ENCODE measurements at regions not wholly inside any gene's neighbourhood (a gene's known extent, or its start where the extent isn't known, plus 50 kb on each side); places are given as distances from the start of the nearest gene placed in this dataset.

- Mint-ChIP-seq H3K27me3 (peaks cover 30% of the 10 kb centered on the region), H3K4me3 (no peak overlapping the region), H3K9me3 (ENCODE audit: insufficient read depth) (no peaks in the 10 kb centered on the region), H3K27ac (no peak overlapping the region), H3K4me1 (no peaks in the 10 kb centered on the region)
- H3K9me3 ChIP-seq (ENCODE audit: control extremely low read depth in 1 of 3, control insufficient read depth in 2 of 3, insufficient read depth in 1 of 3, low read length in 2 of 3) = peaks cover 0 to 2% (median 0%) of the 10 kb centered on the region in 3 donors
- H4K20me1 ChIP-seq (ENCODE audit: control insufficient read depth, insufficient read depth, low read length, poor library complexity, severe bottlenecking) = no peaks in the 10 kb centered on the region
- POLR2A ChIA-PET = no interaction called here
- no peaks in the 10 kb centered on the region for H3K79me2 ChIP-seq (ENCODE audit: control insufficient read depth, insufficient read depth, low read length)
- H3K36me3 ChIP-seq (replicated peaks in 1 of 2; ENCODE audit: control extremely low read depth in 1 of 2, control insufficient read depth in 1 of 2, extremely low read depth in 1 of 2, insufficient read depth in 2 of 2, low read length in 1 of 2) = no peaks in the 10 kb centered on the region
- CTCF ChIA-PET = no interaction called here
- 67% methylated on average over 1 of the region's 3 CpGs for WGBS (ENCODE audit: insufficient coverage)
- no peak overlapping the region for H3K4me2 ChIP-seq (replicated peaks; ENCODE audit: low read depth, low read length, poor library complexity, severe bottlenecking)
- H3K9ac ChIP-seq (ENCODE audit: low read length) = no peak overlapping the region
- H3K27me3 ChIP-seq (replicated peaks in 1 of 4; ENCODE audit: control extremely low read depth in 1 of 4, control insufficient read depth in 3 of 4, insufficient read depth in 4 of 4, low read length in 3 of 4) = peaks cover 0 to 23% (median 6%) of the 10 kb centered on the region in 4 experiments
- intact Hi-C loops (cut with micrococcal nuclease) = no loop called here
- H3K4me1 ChIP-seq (ENCODE audit: control insufficient read depth in 2 of 2, insufficient read depth in 2 of 2, low read length in 2 of 2) = no peaks in the 10 kb centered on the region
- no peak overlapping the region for H3K4me3 ChIP-seq (ENCODE audit: control extremely low read depth in 1 of 5, extremely low read depth in 1 of 5, insufficient read depth in 1 of 5, low read depth in 2 of 5, low read length in 4 of 5)
- no peak overlapping the region for H2AFZ ChIP-seq (ENCODE audit: insufficient read depth, low read depth, low read length, poor library complexity, severe bottlenecking)
- DNase-seq = no peak
- H3K27ac ChIP-seq (ENCODE audit: low read length in 2 of 2) = no peak overlapping the region
- no peak for TF ChIP-seq EZH2 (IDR thresholded peaks at IDR 0.05; ENCODE audit: borderline replicate concordance, insufficient read depth, low read depth, low read length, poor library complexity, severe bottlenecking)
- no peak for TF ChIP-seq CTCF (IDR thresholded peaks at IDR 0.05)
- no peak for ATAC-seq (ENCODE audit: low read depth)
Measured at GRCh38 chr5:114054594-114054993, 307.3 kb upstream of the KCNN2 start.

GRCh38 chr5:114055318-114056184, 306.3 kb upstream of the KCNN2 start:
- Histone ChIP-seq H3K27me3 (replicated peaks in 1 of 4; ENCODE audit: control extremely low read depth in 1 of 4, control insufficient read depth in 3 of 4, insufficient read depth in 4 of 4, low read length in 3 of 4) (peaks cover 0 to 23% (median 6%) of the 10 kb centered on the region in 4 experiments), H3K9ac (ENCODE audit: low read length) (no peak overlapping the region), H3K36me3 (replicated peaks in 1 of 2; ENCODE audit: control extremely low read depth in 1 of 2, control insufficient read depth in 1 of 2, extremely low read depth in 1 of 2, insufficient read depth in 2 of 2, low read length in 1 of 2) (no peaks in the 10 kb centered on the region), H3K27ac (ENCODE audit: low read length in 2 of 2) (no peak overlapping the region), H3K4me3 (ENCODE audit: control extremely low read depth in 1 of 5, extremely low read depth in 1 of 5, insufficient read depth in 1 of 5, low read depth in 2 of 5, low read length in 4 of 5) (no peak overlapping the region), H3K9me3 (ENCODE audit: control extremely low read depth in 1 of 3, control insufficient read depth in 2 of 3, insufficient read depth in 1 of 3, low read length in 2 of 3) (peaks cover 0 to 6% (median 0%) of the 10 kb centered on the region in 3 donors), H3K4me2 (replicated peaks; ENCODE audit: low read depth, low read length, poor library complexity, severe bottlenecking) (no peak overlapping the region), H4K20me1 (ENCODE audit: control insufficient read depth, insufficient read depth, low read length, poor library complexity, severe bottlenecking) (no peaks in the 10 kb centered on the region), H2AFZ (ENCODE audit: insufficient read depth, low read depth, low read length, poor library complexity, severe bottlenecking) (no peak overlapping the region), H3K4me1 (ENCODE audit: control insufficient read depth in 2 of 2, insufficient read depth in 2 of 2, low read length in 2 of 2) (no peaks in the 10 kb centered on the region), H3K79me2 (ENCODE audit: control insufficient read depth, insufficient read depth, low read length) (no peaks in the 10 kb centered on the region)
- DNase-seq = no peak
- POLR2A ChIA-PET = no interaction called here
- Mint-ChIP-seq H3K27me3 (peaks cover 30% of the 10 kb centered on the region), H3K4me1 (no peaks in the 10 kb centered on the region), H3K9me3 (ENCODE audit: insufficient read depth) (no peaks in the 10 kb centered on the region), H3K4me3 (no peak overlapping the region), H3K27ac (no peak overlapping the region)
- ATAC-seq (ENCODE audit: low read depth) = no peak
- no peak for TF ChIP-seq EZH2 (IDR thresholded peaks at IDR 0.05; ENCODE audit: borderline replicate concordance, insufficient read depth, low read depth, low read length, poor library complexity, severe bottlenecking)
- intact Hi-C loops (cut with micrococcal nuclease) = no loop called here
- 5% methylated on average over 55 of the region's 60 CpGs for WGBS (ENCODE audit: insufficient coverage)
- CTCF ChIA-PET = no interaction called here

Measured in B cell (primary cell).